Daoy (cell line): ENCODE measurements at regions not wholly inside any gene's neighbourhood (a gene's known extent, or its start where the extent isn't known, plus 50 kb on each side); places are given as distances from the start of the nearest gene placed in this dataset.

Experiments used
- DNase-seq: peaks from one replicate; pipeline ENCODE4 v3.0.0-alpha.2; 2015; ENCODE audit warnings: low read depth

- no peak for DNase-seq
Observed at GRCh38 chr18:55120896-55121295, 161.6 kb upstream of the CCDC68 start.

- DNase-seq = peak; percentile 8
Observed at GRCh38 chr18:55119434-55119833, 160.2 kb upstream of the CCDC68 start.

GRCh38 chr18:55119016-55119415, 159.8 kb upstream of the CCDC68 start:
- no peak for DNase-seq

GRCh38 chr18:55116863-55117262, 157.6 kb upstream of the CCDC68 start:
- no peak for DNase-seq

- DNase-seq = no peak
Observed at GRCh38 chr18:55115606-55116005, 156.3 kb upstream of the CCDC68 start.

- no peak for DNase-seq
Observed at GRCh38 chr18:55114876-55115275, 155.6 kb upstream of the CCDC68 start.

- no peak for DNase-seq
Observed at GRCh38 chr18:55113800-55114199, 154.5 kb upstream of the CCDC68 start.

GRCh38 chr18:55111271-55111670, 152.0 kb upstream of the CCDC68 start:
- no peak for DNase-seq

GRCh38 chr18:55110436-55110835, 151.2 kb upstream of the CCDC68 start:
- DNase-seq = no peak

GRCh38 chr18:55109818-55110414, 150.7 kb upstream of the CCDC68 start:
- DNase-seq = no peak

- DNase-seq = no peak
Observed at GRCh38 chr18:55106906-55107305, 147.6 kb upstream of the CCDC68 start.

- DNase-seq = no peak
Observed at GRCh38 chr18:55106466-55106865, 147.2 kb upstream of the CCDC68 start.

GRCh38 chr18:55105873-55106272, 146.6 kb upstream of the CCDC68 start:
- no peak for DNase-seq

- no peak for DNase-seq
Observed at GRCh38 chr18:55102958-55103456, 143.7 kb upstream of the CCDC68 start.

GRCh38 chr18:55102501-55102900, 143.2 kb upstream of the CCDC68 start:
- no peak for DNase-seq

- no peak for DNase-seq
Observed at GRCh38 chr18:55101458-55101824, 142.2 kb upstream of the CCDC68 start.

GRCh38 chr18:55100817-55101457, 141.7 kb upstream of the CCDC68 start:
- peak; percentile 8 for DNase-seq

GRCh38 chr18:55097456-55098170, 138.4 kb upstream of the CCDC68 start:
- peak; percentile 34 for DNase-seq

GRCh38 chr18:55096263-55096951, 137.1 kb upstream of the CCDC68 start:
- DNase-seq = peak; percentile 53

- no peak for DNase-seq
Observed at GRCh38 chr18:55095584-55095983, 136.3 kb upstream of the CCDC68 start.

GRCh38 chr18:55093808-55094207, 134.5 kb upstream of the CCDC68 start:
- DNase-seq = no peak

GRCh38 chr18:55093295-55093694, 134.0 kb upstream of the CCDC68 start:
- no peak for DNase-seq
